AG04449 (cell line): ENCODE measurements at regions not wholly inside any gene's neighbourhood (a gene's known extent, or its start where the extent isn't known, plus 50 kb on each side); places are given as distances from the start of the nearest gene placed in this dataset.

Source experiments
- CTCF ChIA-PET: fragments of 350-600 bp; formaldehyde crosslinking; extraction: SDS; loops from one replicate; lab custom pipeline; 2021; ENCODE audit warnings: antibody characterized with exemption; lab: Yijun Ruan, JAX
- POLR2A ChIA-PET: fragments of 400-600, 350-600 bp; formaldehyde crosslinking; extraction: SDS; loops from one replicate; lab custom pipeline; 2020; ENCODE audit warnings: antibody characterized with exemption, inconsistent platforms; lab: Yijun Ruan, JAX
- DNase-seq: peaks from one replicate; pipeline ENCODE4 v3.0.0-alpha.2; 2010; ENCODE audit warnings: low read depth, low spot score
- H3K4me3 ChIP-seq: 2 replicates; pipeline ENCODE4 v1.5.1; 2011; ENCODE audit warnings: low read depth, mild to moderate bottlenecking, control low read depth, low read length
- TF ChIP-seq, protein P1 (sequence below): IDR thresholded peaks from one replicate; pipeline ENCODE4 v1.5.1; 2011; ENCODE audit warnings: mild to moderate bottlenecking, moderate library complexity, low read length, control low read depth, inconsistent platforms; ENCODE audit not compliant: insufficient read depth; ENCODE audit errors: missing control alignments

- TF ChIP-seq, protein P1, sequence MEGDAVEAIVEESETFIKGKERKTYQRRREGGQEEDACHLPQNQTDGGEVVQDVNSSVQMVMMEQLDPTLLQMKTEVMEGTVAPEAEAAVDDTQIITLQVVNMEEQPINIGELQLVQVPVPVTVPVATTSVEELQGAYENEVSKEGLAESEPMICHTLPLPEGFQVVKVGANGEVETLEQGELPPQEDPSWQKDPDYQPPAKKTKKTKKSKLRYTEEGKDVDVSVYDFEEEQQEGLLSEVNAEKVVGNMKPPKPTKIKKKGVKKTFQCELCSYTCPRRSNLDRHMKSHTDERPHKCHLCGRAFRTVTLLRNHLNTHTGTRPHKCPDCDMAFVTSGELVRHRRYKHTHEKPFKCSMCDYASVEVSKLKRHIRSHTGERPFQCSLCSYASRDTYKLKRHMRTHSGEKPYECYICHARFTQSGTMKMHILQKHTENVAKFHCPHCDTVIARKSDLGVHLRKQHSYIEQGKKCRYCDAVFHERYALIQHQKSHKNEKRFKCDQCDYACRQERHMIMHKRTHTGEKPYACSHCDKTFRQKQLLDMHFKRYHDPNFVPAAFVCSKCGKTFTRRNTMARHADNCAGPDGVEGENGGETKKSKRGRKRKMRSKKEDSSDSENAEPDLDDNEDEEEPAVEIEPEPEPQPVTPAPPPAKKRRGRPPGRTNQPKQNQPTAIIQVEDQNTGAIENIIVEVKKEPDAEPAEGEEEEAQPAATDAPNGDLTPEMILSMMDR = no peak
- DNase-seq = no peak
- no peak overlapping the region for H3K4me3 ChIP-seq
- ChIA-PET CTCF (interaction anchor here (0.9 to 1.9 kb wide), 3 partner anchors 14 to 344 kb away, joined by 3 to 6 read pairs (median 3); no protein-coding TSS in a partner anchor), POLR2A (no interaction called here)
These were observed 248.7 kb downstream of the TFCP2L1 start for GRCh38 chr2:121036226-121036692.

GRCh38 chr2:121037480-121037879 lies 247.5 kb downstream of the TFCP2L1 start:
- no peak for DNase-seq
- H3K4me3 ChIP-seq = no peak overlapping the region
- TF ChIP-seq, protein P1 = no peak
- CTCF ChIA-PET = interaction anchor here (2.2 kb wide), 1 partner anchor 342 kb away, joined by 6 read pairs; no protein-coding TSS in a partner anchor
- POLR2A ChIA-PET = no interaction called here

GRCh38 chr2:121038031-121038430 lies 247.0 kb downstream of the TFCP2L1 start:
- ChIA-PET CTCF (interaction anchor here (1.0 to 2.2 kb wide), 3 partner anchors 9 to 342 kb away, joined by 3 to 6 read pairs (median 3); no protein-coding TSS in a partner anchor), POLR2A (no interaction called here)
- TF ChIP-seq, protein P1 = no peak
- no peak for DNase-seq
- no peak overlapping the region for H3K4me3 ChIP-seq

DNA sequence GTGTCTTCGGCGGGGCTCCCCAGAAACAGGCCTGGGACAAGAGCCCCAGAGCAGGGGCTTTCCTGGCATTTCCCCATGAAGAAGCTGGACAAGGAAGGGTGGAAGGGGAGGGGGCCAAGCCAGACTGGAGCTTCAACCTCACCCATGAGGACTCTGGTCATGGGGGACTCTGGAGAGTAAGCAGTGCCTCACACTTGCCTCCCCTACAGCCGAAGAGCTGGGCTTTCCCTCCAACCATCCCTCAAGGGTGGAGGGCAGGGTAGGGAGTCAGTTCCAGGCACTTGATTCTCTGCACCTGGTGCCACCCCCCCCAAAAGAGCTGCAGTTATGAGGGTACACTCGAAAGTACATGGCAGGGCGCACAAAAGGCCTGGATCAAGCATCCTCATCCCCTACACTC lies 246.6 kb downstream of the TFCP2L1 start:
- ChIA-PET CTCF (interaction anchor here (1.0 to 2.2 kb wide), 3 partner anchors 10 to 343 kb away, joined by 3 to 6 read pairs (median 3); no protein-coding TSS in a partner anchor), POLR2A (no interaction called here)
- TF ChIP-seq, protein P1 = no peak
- DNase-seq = no peak
- no peak overlapping the region for H3K4me3 ChIP-seq

DNA sequence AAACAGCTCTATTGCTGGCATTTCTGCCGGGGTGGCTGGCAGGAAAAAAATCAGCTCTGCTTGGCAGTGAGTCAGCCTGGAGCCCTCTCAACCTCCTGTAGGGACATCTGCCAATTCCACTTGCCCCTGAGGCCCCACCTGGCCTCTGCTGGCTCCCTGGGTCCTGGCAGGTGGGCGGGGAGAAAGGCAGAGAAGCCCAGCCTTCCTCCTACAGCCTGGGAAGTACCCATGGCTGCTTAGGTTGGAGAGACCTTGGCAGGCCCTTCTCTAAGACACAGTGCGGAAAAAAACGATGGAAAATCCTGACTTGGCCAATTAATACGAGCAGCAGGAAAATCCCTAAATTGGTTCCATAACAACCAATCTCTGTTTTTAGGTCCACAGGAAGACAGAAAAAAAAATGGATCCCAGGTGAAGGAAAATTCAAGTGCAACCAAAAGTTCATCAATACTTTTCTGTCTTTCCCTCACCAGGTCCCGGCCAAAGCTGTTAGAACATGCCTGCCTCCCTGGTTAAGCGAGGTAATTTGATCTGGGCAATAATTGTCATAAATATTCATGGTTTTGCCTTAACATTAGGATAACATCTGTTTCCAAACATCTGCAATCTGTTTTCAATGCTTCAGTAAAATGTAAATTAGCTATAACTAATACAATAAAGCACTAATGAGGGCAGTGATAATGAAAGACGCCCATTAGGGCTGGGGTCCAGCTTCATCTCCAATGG lies 245.9 kb downstream of the TFCP2L1 start:
- H3K4me3 ChIP-seq = no peak overlapping the region
- TF ChIP-seq, protein P1 = no peak
- CTCF ChIA-PET = interaction anchor here (0.8 to 2.2 kb wide), 3 partner anchors 33 to 343 kb away, joined by 3 to 6 read pairs (median 3); no protein-coding TSS in a partner anchor
- DNase-seq = no peak
- POLR2A ChIA-PET = no interaction called here

- TF ChIP-seq, protein P1 = no peak
- no peak overlapping the region for H3K4me3 ChIP-seq
- DNase-seq = no peak
- POLR2A ChIA-PET = no interaction called here
- CTCF ChIA-PET = interaction anchor here (2.2 kb wide), 1 partner anchor 344 kb away, joined by 6 read pairs; no protein-coding TSS in a partner anchor
These were observed 245.3 kb downstream of the TFCP2L1 start for GRCh38 chr2:121039679-121040078.
